ENCODE measurements at regions not wholly inside any gene's neighbourhood (a gene's known extent, or its start where the extent isn't known, plus 50 kb on each side); places are given as distances from the start of the nearest gene placed in this dataset.

DNA sequence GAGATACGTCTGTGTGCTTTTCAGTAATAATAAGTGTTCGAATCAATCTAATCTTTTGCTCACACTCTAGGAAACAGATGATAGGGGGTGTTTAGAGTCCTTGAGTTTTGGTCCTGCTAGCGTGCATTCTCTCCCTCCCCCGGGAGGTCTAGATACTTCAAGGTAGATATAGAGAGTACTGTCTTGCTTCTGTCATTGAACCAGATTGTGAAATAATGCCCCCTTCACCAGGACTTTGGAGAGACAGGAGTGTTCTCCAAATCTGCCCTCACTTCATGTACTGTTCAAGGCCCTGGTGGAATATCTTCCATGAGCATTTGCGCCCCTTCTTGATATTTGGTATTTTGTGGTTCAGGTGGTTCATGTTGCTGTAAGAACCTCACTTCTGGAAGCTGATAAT lies 59.4 kb upstream of the MGAT5 start:
- no peak for DNase-seq (ENCODE audit: low read depth in 4 of 4, low spot score in 1 of 4)

GRCh38 chr2:134195341-134195740 lies 58.5 kb upstream of the MGAT5 start:
- no peak for DNase-seq (ENCODE audit: low read depth in 4 of 4, low spot score in 1 of 4)

DNA sequence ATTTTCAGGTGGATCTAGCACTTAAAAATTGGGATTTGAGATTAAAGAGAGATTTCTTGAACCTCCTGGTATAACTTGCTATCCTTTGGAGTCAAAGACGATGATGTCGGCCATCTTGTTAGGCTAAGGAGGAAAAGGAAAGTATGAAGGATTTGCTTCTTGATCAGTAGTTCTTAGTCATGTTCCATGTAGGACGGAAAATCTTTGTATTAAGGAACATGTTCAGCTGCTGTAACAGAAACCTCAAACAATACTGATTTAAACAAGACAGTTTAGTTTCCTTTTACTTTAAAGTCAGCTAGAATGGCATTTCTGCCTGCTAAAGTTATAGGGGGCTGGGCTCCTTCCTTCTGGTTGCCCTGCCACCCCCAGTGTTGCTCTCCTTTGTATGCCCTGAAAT lies 56.4 kb upstream of the MGAT5 start:
- no peak for DNase-seq (ENCODE audit: low read depth in 4 of 4, low spot score in 1 of 4)

DNA sequence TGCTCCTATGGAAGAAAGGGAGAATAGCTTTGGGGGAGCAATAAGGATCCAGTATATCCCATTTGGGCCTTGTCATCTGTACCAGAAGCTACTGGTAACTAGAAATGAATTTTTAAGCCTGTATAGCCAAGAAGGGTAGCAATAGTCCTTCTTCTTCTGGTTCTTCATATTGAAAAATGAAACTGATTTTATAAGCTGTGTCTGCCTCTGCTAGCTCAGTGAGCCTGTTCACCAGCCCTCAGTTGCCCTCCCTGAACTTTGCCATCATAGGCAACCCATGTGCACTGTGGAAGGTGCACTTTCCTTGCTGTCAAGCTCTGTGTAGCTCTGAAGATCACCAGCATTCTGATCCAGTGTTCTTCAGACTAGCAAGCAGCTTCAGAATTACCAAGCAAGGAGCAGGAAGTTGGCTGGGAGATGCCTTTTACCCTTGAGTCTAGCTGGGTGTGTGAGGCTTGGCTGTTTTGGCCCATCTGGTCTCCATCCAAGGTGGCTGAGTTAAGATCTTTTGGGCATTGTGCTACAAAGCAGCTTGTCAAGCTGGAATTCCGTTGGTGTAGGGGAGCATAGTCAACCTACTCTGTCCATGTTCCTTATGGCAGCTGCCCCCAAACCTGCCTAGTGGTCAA lies 55.8 kb upstream of the MGAT5 start:
- DNase-seq (ENCODE audit: low read depth in 4 of 4, low spot score in 1 of 4), result no peak

- DNase-seq (ENCODE audit: low read depth in 4 of 4, low spot score in 1 of 4), result no peak
Measured at GRCh38 chr2:134199123-134199522, 54.7 kb upstream of the MGAT5 start.

DNA sequence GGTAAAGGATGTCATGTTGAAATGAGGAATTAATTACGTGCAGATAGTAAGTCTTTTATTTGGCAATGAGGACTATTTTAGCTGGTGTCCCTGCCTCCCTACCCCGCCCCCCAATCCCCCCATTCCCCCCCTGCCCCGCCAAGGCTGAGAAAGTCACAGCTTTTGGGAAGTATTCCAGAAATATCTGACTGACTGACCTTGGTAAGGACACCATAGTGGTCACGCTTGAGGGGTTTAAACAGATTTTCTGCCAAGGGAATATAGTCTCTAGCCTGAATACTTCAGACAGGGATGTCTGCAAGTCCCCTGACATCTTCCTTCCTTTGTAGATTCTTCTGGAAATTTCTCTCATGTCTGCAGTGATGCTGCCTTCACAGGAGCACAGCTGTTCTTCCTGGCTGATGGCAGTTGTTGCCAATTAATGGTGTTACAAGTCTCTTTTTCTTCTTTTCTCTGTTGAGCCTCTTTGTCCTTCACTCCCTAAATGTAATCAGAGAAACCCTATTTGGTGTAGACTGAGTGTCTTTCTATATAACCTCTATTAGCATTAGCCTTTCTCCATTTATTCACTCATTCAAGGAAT lies 53.7 kb upstream of the MGAT5 start:
- no peak for DNase-seq (ENCODE audit: low read depth in 4 of 4, low spot score in 1 of 4)

DNA sequence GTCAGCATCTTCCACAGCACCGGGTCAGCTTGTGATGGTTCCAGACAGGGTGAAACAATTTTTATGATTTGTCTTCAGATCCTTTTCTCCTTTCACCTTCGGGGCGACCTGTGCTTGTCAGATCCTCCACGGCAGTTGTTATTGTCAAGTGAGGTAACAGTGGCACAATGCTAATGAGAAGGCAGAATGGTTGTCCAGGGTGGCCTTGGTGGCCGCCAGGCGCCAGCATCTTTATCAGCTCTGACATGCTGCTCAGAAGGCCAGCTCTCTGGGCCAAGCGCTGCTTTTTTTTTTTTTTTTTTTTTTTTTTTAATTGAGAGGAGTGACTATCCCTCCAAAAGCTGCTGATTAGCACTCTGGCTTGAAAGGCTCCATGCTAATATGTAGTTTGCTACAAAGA lies 52.3 kb upstream of the MGAT5 start:
- DNase-seq (ENCODE audit: low read depth in 4 of 4, low spot score in 1 of 4), result no peak

- no peak for DNase-seq (ENCODE audit: low read depth in 4 of 4, low spot score in 1 of 4)
Measured at GRCh38 chr2:134202371-134202770, 51.5 kb upstream of the MGAT5 start.

DNA sequence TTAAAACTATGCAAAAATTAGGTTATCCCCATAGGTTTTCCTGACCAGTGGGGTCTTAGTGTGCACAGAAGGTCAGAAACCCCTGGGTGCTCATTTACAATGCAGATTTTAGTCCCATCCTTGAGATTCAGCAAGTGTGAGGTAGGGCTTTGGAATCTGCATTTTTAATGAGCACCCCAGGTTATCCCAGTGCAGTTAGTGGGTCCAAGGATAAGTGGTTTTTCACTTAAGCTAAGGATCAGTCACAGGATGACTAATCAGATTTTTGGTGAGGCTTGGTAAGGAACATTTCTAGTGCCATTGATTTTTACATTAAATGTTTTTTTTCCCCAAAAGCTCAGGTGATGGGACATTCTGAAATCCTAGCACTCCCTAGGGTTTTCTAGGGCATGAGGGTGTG lies 50.7 kb upstream of the MGAT5 start:
- DNase-seq (ENCODE audit: low read depth in 4 of 4, low spot score in 1 of 4), result no peak

Data from stimulated activated CD4-positive, alpha-beta T cell treated with anti-CD3 and anti-CD28 coated beads, Interleukin-1b, Interleukin-23, amount 100 ng/mL, for 24 hours (primary cell).